ENCODE measurements at regions not wholly inside any gene's neighbourhood (a gene's known extent, or its start where the extent isn't known, plus 50 kb on each side); places are given as distances from the start of the nearest gene placed in this dataset.
"Not testable (repeated sequence)": the region's sequence is repeated elsewhere in the genome, so short reads cannot be mapped to it uniquely, and the experiment has no call there.

DNA sequence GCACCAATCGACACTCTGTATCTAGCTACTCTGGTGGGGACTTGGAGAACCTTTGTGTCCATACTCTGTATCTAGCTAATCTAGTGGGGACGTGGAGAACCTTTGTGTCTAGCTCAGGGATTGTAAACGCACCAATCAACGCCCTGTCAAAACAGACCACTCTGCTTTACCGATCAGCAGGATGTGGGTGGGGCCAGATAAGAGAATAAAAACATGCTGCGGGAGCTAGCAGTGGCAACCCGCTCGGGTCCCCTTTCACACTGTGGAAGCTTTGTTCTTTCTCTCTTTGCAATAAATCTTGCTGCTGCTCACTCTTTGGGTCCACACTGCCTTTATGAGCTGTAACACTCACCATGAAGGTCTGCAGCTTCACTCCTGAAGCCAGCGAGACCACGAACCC, 104.0 kb upstream of the JCAD start:
- TF ChIP-seq CTCF, POLR2A, POLR2AphosphoS5 (IDR thresholded peaks at IDR 0.05): not testable (repeated sequence)

All from transverse colon (tissue), 4 donors.